ENCODE measurements at regions not wholly inside any gene's neighbourhood (a gene's known extent, or its start where the extent isn't known, plus 50 kb on each side); places are given as distances from the start of the nearest gene placed in this dataset.

DNA sequence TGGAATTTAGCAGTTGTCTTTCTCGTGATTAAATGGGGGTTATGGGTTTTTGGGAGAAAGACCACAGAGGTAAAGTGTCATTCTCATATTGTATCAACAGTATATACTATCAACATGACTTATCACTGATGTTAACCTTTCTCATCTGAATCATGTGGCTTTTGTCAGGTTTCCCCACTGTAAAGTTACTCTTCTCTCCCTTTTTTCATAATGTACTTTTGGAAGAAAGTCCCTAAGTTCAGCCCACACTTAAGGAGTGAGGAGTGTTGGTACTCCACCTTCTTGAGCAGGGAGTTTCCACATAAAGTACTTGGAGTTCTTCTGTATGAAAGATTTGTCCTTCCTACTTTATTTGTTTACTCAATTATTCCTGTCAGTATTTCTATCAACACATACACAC lies 169.9 kb downstream of the ZNF330 start:
- H3K9me3 Mint-ChIP-seq (ENCODE audit: unreplicated experiment): no peaks in the 10 kb centered on the region
- no peak overlapping the region for H3K4me3 ChIP-seq (ENCODE audit: insufficient read depth, low read depth, low read length)
- H3K79me2 ChIP-seq (ENCODE audit: insufficient read depth, low read length): no peaks in the 10 kb centered on the region
- no peak overlapping the region for H3K27ac ChIP-seq (ENCODE audit: low read depth, low read length)
- no peak overlapping the region for H3K9ac ChIP-seq (ENCODE audit: low read length)
- H2AFZ ChIP-seq (ENCODE audit: low read depth, low read length): no peak overlapping the region
- no peaks in the 10 kb centered on the region for H3K27me3 ChIP-seq (ENCODE audit: insufficient read depth, low read length)
- H3K4me1 ChIP-seq (ENCODE audit: insufficient read depth, low read length): no peaks in the 10 kb centered on the region
- H3K4me1 Mint-ChIP-seq (ENCODE audit: low read depth, unreplicated experiment): peaks cover 7% of the 10 kb centered on the region
- no peak overlapping the region for H3K4me2 ChIP-seq (ENCODE audit: low read length)
- H3K27me3 Mint-ChIP-seq (ENCODE audit: low read depth, unreplicated experiment): no peaks in the 10 kb centered on the region
- no peak for DNase-seq (ENCODE audit: low read depth)
- H4K20me1 ChIP-seq (ENCODE audit: insufficient read depth, low read length): no peaks in the 10 kb centered on the region
- no peak overlapping the region for H3K27ac Mint-ChIP-seq (ENCODE audit: unreplicated experiment)
- no peaks in the 10 kb centered on the region for H3K36me3 Mint-ChIP-seq (ENCODE audit: low read depth, unreplicated experiment)
- no peak overlapping the region for H3K4me3 Mint-ChIP-seq (ENCODE audit: unreplicated experiment)
- no peak for FAIRE-seq
- H3K36me3 ChIP-seq (ENCODE audit: insufficient read depth, low read length): no peaks in the 10 kb centered on the region
- no peaks in the 10 kb centered on the region for H3K9me3 ChIP-seq (ENCODE audit: insufficient read depth, low read depth, low read length)
- TF ChIP-seq, protein P1, sequence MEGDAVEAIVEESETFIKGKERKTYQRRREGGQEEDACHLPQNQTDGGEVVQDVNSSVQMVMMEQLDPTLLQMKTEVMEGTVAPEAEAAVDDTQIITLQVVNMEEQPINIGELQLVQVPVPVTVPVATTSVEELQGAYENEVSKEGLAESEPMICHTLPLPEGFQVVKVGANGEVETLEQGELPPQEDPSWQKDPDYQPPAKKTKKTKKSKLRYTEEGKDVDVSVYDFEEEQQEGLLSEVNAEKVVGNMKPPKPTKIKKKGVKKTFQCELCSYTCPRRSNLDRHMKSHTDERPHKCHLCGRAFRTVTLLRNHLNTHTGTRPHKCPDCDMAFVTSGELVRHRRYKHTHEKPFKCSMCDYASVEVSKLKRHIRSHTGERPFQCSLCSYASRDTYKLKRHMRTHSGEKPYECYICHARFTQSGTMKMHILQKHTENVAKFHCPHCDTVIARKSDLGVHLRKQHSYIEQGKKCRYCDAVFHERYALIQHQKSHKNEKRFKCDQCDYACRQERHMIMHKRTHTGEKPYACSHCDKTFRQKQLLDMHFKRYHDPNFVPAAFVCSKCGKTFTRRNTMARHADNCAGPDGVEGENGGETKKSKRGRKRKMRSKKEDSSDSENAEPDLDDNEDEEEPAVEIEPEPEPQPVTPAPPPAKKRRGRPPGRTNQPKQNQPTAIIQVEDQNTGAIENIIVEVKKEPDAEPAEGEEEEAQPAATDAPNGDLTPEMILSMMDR (IDR thresholded peaks at IDR 0.05; ENCODE audit: insufficient read depth, low read depth, low read length): no peak
- no peak for TF ChIP-seq EZH2 (IDR thresholded peaks at IDR 0.05; ENCODE audit: insufficient read depth, low read length)

DNA sequence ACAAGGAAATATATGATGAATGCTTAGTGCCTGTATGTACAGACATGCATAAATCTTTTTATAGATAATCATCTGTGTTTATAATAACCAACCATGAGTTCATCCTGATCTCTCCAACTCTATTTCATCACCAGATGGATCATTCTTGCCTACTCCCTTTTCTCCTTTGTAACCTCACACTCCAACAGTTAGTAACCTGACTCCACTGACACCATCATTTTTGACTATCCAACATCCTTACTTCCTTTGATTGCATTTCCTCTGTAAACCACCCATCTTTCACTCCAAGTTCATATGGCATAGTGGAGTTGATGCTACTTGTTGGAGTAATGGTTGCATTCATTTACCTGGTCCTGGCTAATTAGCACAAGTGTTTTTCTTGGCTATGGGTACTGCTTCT lies 170.6 kb downstream of the ZNF330 start:
- Histone ChIP-seq H3K36me3 (ENCODE audit: insufficient read depth, low read length) (no peaks in the 10 kb centered on the region), H3K9ac (ENCODE audit: low read length) (no peak overlapping the region), H3K9me3 (ENCODE audit: insufficient read depth, low read depth, low read length) (no peaks in the 10 kb centered on the region), H3K27me3 (ENCODE audit: insufficient read depth, low read length) (no peaks in the 10 kb centered on the region), H3K4me3 (ENCODE audit: insufficient read depth, low read depth, low read length) (no peak overlapping the region), H3K4me1 (ENCODE audit: insufficient read depth, low read length) (no peaks in the 10 kb centered on the region), H2AFZ (ENCODE audit: low read depth, low read length) (no peak overlapping the region), H4K20me1 (ENCODE audit: insufficient read depth, low read length) (no peaks in the 10 kb centered on the region), H3K79me2 (ENCODE audit: insufficient read depth, low read length) (no peaks in the 10 kb centered on the region), H3K4me2 (ENCODE audit: low read length) (no peak overlapping the region), H3K27ac (ENCODE audit: low read depth, low read length) (no peak overlapping the region)
- Mint-ChIP-seq H3K4me1 (ENCODE audit: low read depth, unreplicated experiment) (peaks cover 10% of the 10 kb centered on the region), H3K4me3 (ENCODE audit: unreplicated experiment) (no peak overlapping the region), H3K9me3 (ENCODE audit: unreplicated experiment) (no peaks in the 10 kb centered on the region), H3K36me3 (ENCODE audit: low read depth, unreplicated experiment) (no peaks in the 10 kb centered on the region), H3K27me3 (ENCODE audit: low read depth, unreplicated experiment) (no peaks in the 10 kb centered on the region), H3K27ac (ENCODE audit: unreplicated experiment) (no peak overlapping the region)
- FAIRE-seq: no peak
- DNase-seq (ENCODE audit: low read depth): peak; percentile 27
- TF ChIP-seq, protein P1 (IDR thresholded peaks at IDR 0.05; ENCODE audit: insufficient read depth, low read depth, low read length): no peak
- TF ChIP-seq EZH2 (IDR thresholded peaks at IDR 0.05; ENCODE audit: insufficient read depth, low read length): no peak

DNA sequence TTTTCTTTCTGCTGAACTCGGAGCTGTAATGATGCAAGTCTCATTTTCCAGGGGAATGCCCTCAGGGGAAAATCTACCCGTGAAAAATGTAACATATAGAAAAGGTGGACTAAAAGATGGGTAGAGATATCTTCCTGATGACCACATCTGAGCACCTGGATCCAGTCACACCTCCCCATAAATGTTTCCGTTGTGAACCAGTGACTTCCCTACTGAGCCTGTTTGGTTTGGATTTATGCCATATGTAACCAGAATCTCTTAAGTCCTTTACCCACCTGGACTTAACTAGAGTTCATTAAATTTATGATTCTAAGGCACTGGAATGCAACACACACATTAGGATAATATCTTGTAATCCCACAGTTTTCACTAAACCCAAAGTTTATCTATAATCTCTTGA lies 171.1 kb downstream of the ZNF330 start:
- Histone ChIP-seq H3K9ac (ENCODE audit: low read length) (no peak overlapping the region), H4K20me1 (ENCODE audit: insufficient read depth, low read length) (no peaks in the 10 kb centered on the region), H3K79me2 (ENCODE audit: insufficient read depth, low read length) (no peaks in the 10 kb centered on the region), H3K9me3 (ENCODE audit: insufficient read depth, low read depth, low read length) (no peaks in the 10 kb centered on the region), H3K27me3 (ENCODE audit: insufficient read depth, low read length) (no peaks in the 10 kb centered on the region), H3K4me2 (ENCODE audit: low read length) (no peak overlapping the region), H3K4me3 (ENCODE audit: insufficient read depth, low read depth, low read length) (no peak overlapping the region), H2AFZ (ENCODE audit: low read depth, low read length) (no peak overlapping the region), H3K27ac (ENCODE audit: low read depth, low read length) (no peak overlapping the region), H3K4me1 (ENCODE audit: insufficient read depth, low read length) (no peaks in the 10 kb centered on the region), H3K36me3 (ENCODE audit: insufficient read depth, low read length) (no peaks in the 10 kb centered on the region)
- DNase-seq (ENCODE audit: low read depth) (peak; percentile 68), FAIRE-seq (no peak)
- Mint-ChIP-seq H3K4me1 (ENCODE audit: low read depth, unreplicated experiment) (peaks cover 10% of the 10 kb centered on the region), H3K27me3 (ENCODE audit: low read depth, unreplicated experiment) (no peaks in the 10 kb centered on the region), H3K9me3 (ENCODE audit: unreplicated experiment) (no peaks in the 10 kb centered on the region), H3K36me3 (ENCODE audit: low read depth, unreplicated experiment) (no peaks in the 10 kb centered on the region), H3K4me3 (ENCODE audit: unreplicated experiment) (no peak overlapping the region), H3K27ac (ENCODE audit: unreplicated experiment) (no peak overlapping the region)
- TF ChIP-seq, protein P1 (IDR thresholded peaks at IDR 0.05; ENCODE audit: insufficient read depth, low read depth, low read length): no peak
- no peak for TF ChIP-seq EZH2 (IDR thresholded peaks at IDR 0.05; ENCODE audit: insufficient read depth, low read length)
